ENCODE measurements at regions not wholly inside any gene's neighbourhood (a gene's known extent, or its start where the extent isn't known, plus 50 kb on each side); places are given as distances from the start of the nearest gene placed in this dataset.

DNA sequence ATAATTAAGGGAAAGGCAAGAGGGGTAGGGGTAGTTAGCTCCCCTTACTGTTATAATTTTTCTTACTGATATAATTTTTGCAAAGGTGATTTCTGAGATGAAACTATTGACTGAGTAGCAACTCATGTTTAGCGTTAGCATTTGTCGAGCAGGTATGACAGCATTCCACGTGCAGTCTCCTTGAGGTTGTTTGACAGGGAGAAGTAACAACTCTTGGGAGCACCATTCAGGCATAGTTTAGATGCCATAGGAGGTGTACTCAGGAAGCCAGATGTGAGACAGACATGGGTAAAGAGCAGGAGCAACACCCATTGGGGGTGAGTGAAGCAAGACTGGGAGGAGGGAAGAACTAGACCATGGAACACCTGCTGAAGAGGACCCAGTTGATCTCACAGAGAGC is 96.6 kb upstream of the KLF6 start:
- H3K9me3 ChIP-seq = no peaks in the 10 kb centered on the region
- peaks cover 0 to 9% (median 4%) of the 10 kb centered on the region in 4 donors for H3K4me1 ChIP-seq
- no peaks in the 10 kb centered on the region for H3K27me3 ChIP-seq
- H3K36me3 ChIP-seq = no peaks in the 10 kb centered on the region
- intact Hi-C loops (cut with DNase I; ENCODE audit: low total_unique reads) = no loop called here
- no peak for TF ChIP-seq CTCF (IDR thresholded peaks at IDR 0.05)
- no peak overlapping the region for H3K27ac ChIP-seq
- no peak overlapping the region for H3K4me3 ChIP-seq
- no peak for DNase-seq

DNA sequence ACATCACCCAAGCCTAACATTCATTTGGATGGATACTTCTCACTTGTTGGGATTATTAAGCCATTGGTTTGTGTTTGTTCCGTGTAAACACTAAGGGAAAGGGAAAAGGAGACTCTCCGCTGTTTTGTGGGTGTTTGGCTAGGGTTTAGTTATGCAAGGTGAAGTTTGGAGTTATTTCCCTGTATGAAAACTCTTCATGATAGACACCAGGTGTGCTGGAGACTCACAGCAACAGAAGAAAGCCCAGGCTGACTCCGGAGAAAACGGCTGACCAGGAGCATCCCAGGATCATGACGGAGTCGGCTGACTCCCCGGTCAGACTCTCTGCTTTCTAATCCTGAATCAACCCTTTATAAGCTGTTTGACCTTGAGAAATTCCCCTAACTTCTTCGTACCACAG is 94.1 kb upstream of the KLF6 start:
- no peak for DNase-seq
- H3K27me3 ChIP-seq = no peaks in the 10 kb centered on the region
- no peak overlapping the region for H3K27ac ChIP-seq
- no peak overlapping the region for H3K4me3 ChIP-seq
- H3K4me1 ChIP-seq = peaks cover 0 to 8% (median 0%) of the 10 kb centered on the region in 4 donors
- intact Hi-C loops (cut with DNase I; ENCODE audit: low total_unique reads) = no loop called here
- no peak for TF ChIP-seq CTCF (IDR thresholded peaks at IDR 0.05)
- H3K9me3 ChIP-seq = no peaks in the 10 kb centered on the region
- no peaks in the 10 kb centered on the region for H3K36me3 ChIP-seq

DNA sequence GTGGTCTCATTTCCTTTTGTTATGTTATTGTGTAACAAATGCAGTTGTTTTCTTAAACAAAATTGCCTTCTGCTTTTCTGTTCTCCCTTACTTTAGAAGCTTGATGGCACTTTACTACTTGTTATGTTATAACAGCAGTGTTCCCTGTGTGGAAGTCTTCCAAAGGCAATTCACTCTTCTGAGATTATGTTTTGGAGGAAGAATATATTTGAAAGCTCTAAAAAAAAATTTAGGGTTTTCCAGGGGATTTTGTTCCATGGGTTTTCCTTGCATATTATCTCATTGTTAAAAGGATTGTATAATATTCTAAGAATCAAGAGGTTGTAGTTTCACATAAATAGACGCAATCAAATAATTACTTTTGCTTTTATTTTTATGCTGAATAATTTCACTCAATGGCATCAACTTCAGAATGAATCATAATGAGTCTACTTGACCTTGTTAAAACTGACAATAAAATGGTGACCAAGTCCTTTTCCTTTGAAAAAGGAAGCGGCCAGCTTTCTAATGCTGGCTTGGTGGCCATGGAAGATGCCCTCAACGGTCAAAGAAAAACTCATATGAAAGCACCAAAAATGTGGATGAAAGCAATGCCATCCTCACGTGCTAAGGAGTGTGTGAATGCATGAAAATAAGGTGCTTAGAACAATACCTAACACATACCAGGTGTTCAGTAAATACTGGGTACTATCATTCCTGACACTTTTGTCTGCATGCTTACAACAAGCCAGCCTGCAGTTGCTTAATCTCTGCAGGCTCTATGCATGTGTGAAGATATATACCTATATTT is 92.4 kb upstream of the KLF6 start:
- intact Hi-C loops (cut with DNase I; ENCODE audit: low total_unique reads) = no loop called here
- H3K36me3 ChIP-seq = no peaks in the 10 kb centered on the region
- no peak for TF ChIP-seq CTCF (IDR thresholded peaks at IDR 0.05)
- H3K27ac ChIP-seq = no peak overlapping the region
- H3K4me1 ChIP-seq = peaks cover 0 to 19% (median 0%) of the 10 kb centered on the region in 4 donors
- no peaks in the 10 kb centered on the region for H3K27me3 ChIP-seq
- DNase-seq = no peak
- no peak overlapping the region for H3K4me3 ChIP-seq
- no peaks in the 10 kb centered on the region for H3K9me3 ChIP-seq

DNA sequence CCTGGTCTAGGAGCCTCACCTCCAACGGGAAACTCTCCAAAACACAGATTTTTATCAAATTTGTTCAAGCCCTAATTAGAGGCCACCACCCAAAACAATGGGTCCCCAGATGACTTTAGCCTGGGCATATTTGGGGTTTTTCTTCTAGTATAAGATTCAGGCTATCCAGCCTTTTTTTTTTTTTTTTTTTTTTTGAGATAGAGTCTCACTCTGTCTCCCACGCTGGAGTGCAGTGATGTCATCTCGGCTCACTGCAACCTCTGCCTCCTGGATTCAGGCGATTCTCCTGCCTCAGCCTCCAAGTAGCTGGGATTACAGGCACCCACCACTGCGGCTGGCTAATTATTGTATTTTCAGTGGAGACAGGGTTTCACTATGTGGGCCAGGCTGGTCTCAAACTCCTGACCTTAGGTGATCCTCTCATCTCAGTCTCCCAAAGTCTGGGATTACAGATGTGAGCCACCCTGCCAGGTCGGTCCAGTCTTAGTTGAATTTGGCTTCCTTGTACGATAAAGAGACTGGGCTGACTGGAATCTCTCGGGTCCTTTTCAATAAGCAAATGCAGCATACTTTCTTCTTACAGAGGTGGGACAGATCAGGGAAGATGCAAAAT is 91.4 kb upstream of the KLF6 start:
- no peak for DNase-seq
- intact Hi-C loops (cut with DNase I; ENCODE audit: low total_unique reads) = no loop called here
- H3K27ac ChIP-seq = no peak overlapping the region

DNA sequence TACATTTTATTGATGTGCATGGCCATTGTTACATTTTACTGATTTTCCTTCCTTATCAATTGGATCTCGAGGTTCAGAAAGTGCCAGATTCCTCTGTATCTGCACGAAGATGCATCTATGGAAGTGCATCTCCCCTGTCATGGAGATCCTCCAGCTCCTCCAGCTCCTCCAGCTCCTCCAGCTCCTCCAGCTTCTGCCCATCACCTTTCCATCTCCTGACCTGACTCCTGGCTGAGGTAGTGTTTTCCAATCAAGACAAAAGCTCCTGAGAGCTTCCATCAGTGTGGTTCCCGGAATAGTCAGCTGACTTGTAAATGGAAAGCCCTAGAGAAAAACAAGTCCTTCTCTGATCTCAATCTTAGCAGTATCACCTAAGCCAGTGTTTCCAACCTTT is 90.8 kb upstream of the KLF6 start:
- no peak overlapping the region for H3K27ac ChIP-seq
- H3K4me3 ChIP-seq = no peak overlapping the region
- no peak for DNase-seq
- H3K27me3 ChIP-seq = no peaks in the 10 kb centered on the region
- no peaks in the 10 kb centered on the region for H3K36me3 ChIP-seq
- TF ChIP-seq CTCF (IDR thresholded peaks at IDR 0.05) = no peak
- H3K4me1 ChIP-seq = peaks cover 0 to 19% (median 0%) of the 10 kb centered on the region in 4 donors
- no peaks in the 10 kb centered on the region for H3K9me3 ChIP-seq
- intact Hi-C loops (cut with DNase I; ENCODE audit: low total_unique reads) = no loop called here

More for the DNA sequence above, 91.4 kb upstream of the KLF6 start:
- H3K36me3 ChIP-seq = no peaks in the 10 kb centered on the region
- H3K4me1 ChIP-seq = peaks cover 0 to 19% (median 0%) of the 10 kb centered on the region in 4 donors
- H3K27me3 ChIP-seq = no peaks in the 10 kb centered on the region
- H3K9me3 ChIP-seq = no peaks in the 10 kb centered on the region
- no peak overlapping the region for H3K4me3 ChIP-seq
- no peak for TF ChIP-seq CTCF (IDR thresholded peaks at IDR 0.05)
